ENCODE measurements at regions not wholly inside any gene's neighbourhood (a gene's known extent, or its start where the extent isn't known, plus 50 kb on each side); places are given as distances from the start of the nearest gene placed in this dataset.

GRCh38 chr17:5798094-5798493, 213.8 kb upstream of the NLRP1 start:
- Mint-ChIP-seq H3K36me3 (ENCODE audit: low read depth, unreplicated experiment) (no peaks in the 10 kb centered on the region), H3K4me1 (ENCODE audit: low read depth, unreplicated experiment) (peaks cover 10% of the 10 kb centered on the region), H3K4me3 (ENCODE audit: unreplicated experiment) (no peak overlapping the region), H3K9me3 (ENCODE audit: unreplicated experiment) (peaks cover 6% of the 10 kb centered on the region), H3K27ac (ENCODE audit: unreplicated experiment) (no peak overlapping the region), H3K27me3 (ENCODE audit: low read depth, unreplicated experiment) (peaks cover 43% of the 10 kb centered on the region)
- no peaks in the 10 kb centered on the region for H3K4me1 ChIP-seq (ENCODE audit: insufficient read depth, low read length)
- no peak overlapping the region for H3K9ac ChIP-seq (ENCODE audit: low read length)
- H3K79me2 ChIP-seq (ENCODE audit: insufficient read depth, low read length), result no peaks in the 10 kb centered on the region
- DNase-seq (ENCODE audit: low read depth) (no peak), FAIRE-seq (no peak)
- no peak overlapping the region for H2AFZ ChIP-seq (ENCODE audit: low read depth, low read length)
- no peaks in the 10 kb centered on the region for H3K36me3 ChIP-seq (ENCODE audit: insufficient read depth, low read length)
- no peaks in the 10 kb centered on the region for H4K20me1 ChIP-seq (ENCODE audit: insufficient read depth, low read length)
- H3K27ac ChIP-seq (ENCODE audit: low read depth, low read length), result no peak overlapping the region
- no peak overlapping the region for H3K4me3 ChIP-seq (ENCODE audit: insufficient read depth, low read depth, low read length)
- no peak overlapping the region for H3K4me2 ChIP-seq (ENCODE audit: low read length)
- TF ChIP-seq CTCF (IDR thresholded peaks at IDR 0.05; ENCODE audit: insufficient read depth, low read depth, low read length) (no peak), EZH2 (IDR thresholded peaks at IDR 0.05; ENCODE audit: insufficient read depth, low read length) (no peak)
- H3K9me3 ChIP-seq (ENCODE audit: insufficient read depth, low read depth, low read length), result peaks cover 2% of the 10 kb centered on the region
- H3K27me3 ChIP-seq (ENCODE audit: insufficient read depth, low read length), result peaks cover 11% of the 10 kb centered on the region

GRCh38 chr17:5800131-5800530, 215.8 kb upstream of the NLRP1 start:
- DNase-seq (ENCODE audit: low read depth), result no peak
- FAIRE-seq, result no peak
- H3K4me3 Mint-ChIP-seq (ENCODE audit: unreplicated experiment), result no peak overlapping the region

More at GRCh38 chr17:5800131-5800530, 215.8 kb upstream of the NLRP1 start:
- peaks cover 11% of the 10 kb centered on the region for H3K27me3 ChIP-seq (ENCODE audit: insufficient read depth, low read length)
- Mint-ChIP-seq H3K9me3 (ENCODE audit: unreplicated experiment) (peaks cover 6% of the 10 kb centered on the region), H3K27ac (ENCODE audit: unreplicated experiment) (no peak overlapping the region), H3K4me1 (ENCODE audit: low read depth, unreplicated experiment) (peaks cover 10% of the 10 kb centered on the region), H3K36me3 (ENCODE audit: low read depth, unreplicated experiment) (no peaks in the 10 kb centered on the region), H3K27me3 (ENCODE audit: low read depth, unreplicated experiment) (peaks cover 35% of the 10 kb centered on the region)
- no peak overlapping the region for H3K4me2 ChIP-seq (ENCODE audit: low read length)
- no peak overlapping the region for H2AFZ ChIP-seq (ENCODE audit: low read depth, low read length)
- H3K79me2 ChIP-seq (ENCODE audit: insufficient read depth, low read length), result no peaks in the 10 kb centered on the region
- no peak overlapping the region for H3K4me3 ChIP-seq (ENCODE audit: insufficient read depth, low read depth, low read length)
- no peak overlapping the region for H3K9ac ChIP-seq (ENCODE audit: low read length)
- H3K9me3 ChIP-seq (ENCODE audit: insufficient read depth, low read depth, low read length), result no peaks in the 10 kb centered on the region
- no peaks in the 10 kb centered on the region for H3K36me3 ChIP-seq (ENCODE audit: insufficient read depth, low read length)
- H3K4me1 ChIP-seq (ENCODE audit: insufficient read depth, low read length), result no peaks in the 10 kb centered on the region
- H3K27ac ChIP-seq (ENCODE audit: low read depth, low read length), result no peak overlapping the region
- no peak for TF ChIP-seq EZH2 (IDR thresholded peaks at IDR 0.05; ENCODE audit: insufficient read depth, low read length)
- no peak for TF ChIP-seq CTCF (IDR thresholded peaks at IDR 0.05; ENCODE audit: insufficient read depth, low read depth, low read length)
- H4K20me1 ChIP-seq (ENCODE audit: insufficient read depth, low read length), result no peaks in the 10 kb centered on the region
